ENCODE measurements at regions not wholly inside any gene's neighbourhood (a gene's known extent, or its start where the extent isn't known, plus 50 kb on each side); places are given as distances from the start of the nearest gene placed in this dataset.

DNA sequence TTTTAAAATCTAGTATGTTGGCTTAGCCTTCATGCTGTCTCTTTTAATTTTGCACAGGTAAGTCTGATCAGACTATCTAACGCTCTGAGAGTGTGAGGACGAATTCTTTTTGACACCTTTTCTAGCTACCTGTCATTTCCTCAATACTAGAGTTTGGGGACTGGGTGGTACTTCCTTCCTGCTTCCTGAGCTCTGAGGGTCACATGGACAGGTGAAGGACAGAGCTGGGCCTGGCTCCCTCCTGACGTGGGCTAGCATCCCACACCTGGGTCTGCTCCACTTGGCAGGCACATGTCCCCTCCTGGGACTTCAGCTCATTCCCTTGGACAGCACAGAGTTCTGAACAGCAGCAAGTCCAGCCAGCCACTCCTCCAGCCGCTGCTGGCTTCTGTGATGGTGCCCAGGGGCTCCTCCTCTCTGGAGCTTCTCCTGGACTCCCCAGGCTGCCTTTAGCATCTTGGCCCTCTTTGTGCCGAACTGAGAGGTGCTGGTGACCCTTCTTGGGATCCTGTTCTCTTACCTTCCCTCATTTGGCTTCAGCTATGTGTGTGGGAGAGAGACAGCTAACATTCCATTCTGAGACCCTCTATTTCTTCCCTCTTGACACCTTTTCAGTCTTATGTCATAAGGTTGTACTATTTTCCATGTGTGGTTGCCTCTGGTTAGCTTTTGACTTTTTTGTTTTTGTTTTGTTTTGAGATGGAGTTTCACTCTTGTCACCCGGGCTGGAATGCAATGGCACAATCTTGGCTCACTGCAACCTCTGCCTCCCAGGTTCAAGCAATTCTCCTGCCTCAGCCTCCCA, 106.9 kb downstream of the B3GNT2 start:
- no peak for DNase-seq (ENCODE audit: low spot score)

- DNase-seq (ENCODE audit: low spot score): no peak
Measured at GRCh38 chr2:62300925-62301324, 105.0 kb downstream of the B3GNT2 start.

- no peak for DNase-seq (ENCODE audit: low spot score)
Measured at GRCh38 chr2:62297624-62298010, 101.7 kb downstream of the B3GNT2 start.

GRCh38 chr2:62296832-62297623, 101.1 kb downstream of the B3GNT2 start:
- DNase-seq (ENCODE audit: low spot score): no peak

GRCh38 chr2:62296034-62296831, 100.3 kb downstream of the B3GNT2 start:
- no peak for DNase-seq (ENCODE audit: low spot score)

DNA sequence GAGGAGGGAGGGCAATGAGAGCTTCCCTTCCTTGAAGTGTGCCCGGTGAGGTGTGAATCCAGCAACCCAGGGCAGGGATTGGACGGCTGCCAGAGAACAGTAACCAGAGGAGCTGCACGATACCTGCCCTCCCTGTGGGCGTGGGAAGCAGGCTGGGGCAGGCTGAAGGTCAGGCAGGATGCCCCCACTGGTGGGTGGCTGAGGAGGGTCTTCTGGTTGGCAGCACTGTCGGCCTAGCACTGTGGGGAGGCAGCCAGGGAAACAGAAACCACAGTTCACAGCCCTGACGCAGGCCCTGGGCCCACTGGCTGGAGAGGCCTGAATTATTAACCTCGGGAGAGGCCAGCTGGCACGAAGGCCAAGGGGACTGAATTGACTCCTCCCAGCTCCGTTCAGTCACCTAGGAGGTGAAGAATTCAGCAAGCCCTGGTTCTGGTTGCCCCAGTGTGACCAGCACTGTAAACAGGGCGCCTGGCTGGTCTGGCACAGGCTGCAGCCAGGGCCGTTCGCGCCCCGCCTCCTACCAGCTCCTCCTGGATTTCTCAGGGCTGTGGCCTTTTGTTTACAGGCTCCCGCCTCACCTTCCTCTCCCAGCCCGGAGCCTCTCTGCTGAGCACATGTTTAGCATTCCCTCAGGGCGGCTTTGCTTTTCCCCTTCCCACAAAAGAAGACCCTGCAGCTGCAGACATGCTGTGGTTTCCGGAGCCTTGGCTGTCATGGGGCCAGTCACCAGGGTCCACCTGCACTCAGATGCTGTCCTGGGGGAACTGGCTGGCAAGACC, 97.8 kb downstream of the B3GNT2 start:
- no peak for DNase-seq (ENCODE audit: low spot score)

DNA sequence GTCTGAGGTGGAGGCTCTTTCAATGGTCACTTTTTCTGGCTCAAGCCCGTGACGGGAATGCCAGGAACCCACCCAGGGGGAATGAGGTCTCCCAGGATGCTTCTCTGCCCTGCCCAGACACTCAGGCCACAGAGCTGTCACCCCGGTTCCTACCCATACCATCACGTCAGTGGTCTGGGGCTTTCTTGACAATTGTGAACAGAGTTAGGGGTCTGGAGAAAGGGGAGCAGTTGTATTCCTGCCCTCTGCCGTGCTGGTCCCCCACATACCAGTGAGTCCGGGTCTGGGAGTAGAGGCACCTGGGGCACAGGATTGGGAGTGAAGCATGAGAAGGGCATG, 97.2 kb downstream of the B3GNT2 start:
- DNase-seq (ENCODE audit: low spot score): no peak

- no peak for DNase-seq (ENCODE audit: low spot score)
Measured at GRCh38 chr2:62292190-62292589, 96.3 kb downstream of the B3GNT2 start.

- no peak for DNase-seq (ENCODE audit: low spot score)
Measured at GRCh38 chr2:62291517-62292137, 95.7 kb downstream of the B3GNT2 start.

DNA sequence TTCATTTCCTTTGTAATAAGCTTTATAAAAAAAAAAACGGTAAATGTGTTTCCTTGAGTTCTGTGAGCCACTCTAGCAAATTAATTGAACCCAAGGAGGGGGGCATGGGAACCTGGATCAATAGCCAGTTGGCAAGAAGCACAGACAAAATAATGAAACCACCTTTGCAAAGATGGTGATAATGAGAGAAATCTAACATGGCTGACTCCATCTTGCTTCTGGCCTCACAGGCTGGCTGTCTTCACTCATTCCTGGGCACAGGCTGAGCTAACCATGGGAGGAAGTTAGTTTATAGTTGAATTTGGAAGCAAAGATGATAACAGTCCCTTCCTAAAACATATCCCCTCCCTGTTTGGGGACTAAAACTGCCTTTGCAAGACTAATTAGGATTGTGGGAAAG, 95.1 kb downstream of the B3GNT2 start:
- DNase-seq (ENCODE audit: low spot score): no peak

DNA sequence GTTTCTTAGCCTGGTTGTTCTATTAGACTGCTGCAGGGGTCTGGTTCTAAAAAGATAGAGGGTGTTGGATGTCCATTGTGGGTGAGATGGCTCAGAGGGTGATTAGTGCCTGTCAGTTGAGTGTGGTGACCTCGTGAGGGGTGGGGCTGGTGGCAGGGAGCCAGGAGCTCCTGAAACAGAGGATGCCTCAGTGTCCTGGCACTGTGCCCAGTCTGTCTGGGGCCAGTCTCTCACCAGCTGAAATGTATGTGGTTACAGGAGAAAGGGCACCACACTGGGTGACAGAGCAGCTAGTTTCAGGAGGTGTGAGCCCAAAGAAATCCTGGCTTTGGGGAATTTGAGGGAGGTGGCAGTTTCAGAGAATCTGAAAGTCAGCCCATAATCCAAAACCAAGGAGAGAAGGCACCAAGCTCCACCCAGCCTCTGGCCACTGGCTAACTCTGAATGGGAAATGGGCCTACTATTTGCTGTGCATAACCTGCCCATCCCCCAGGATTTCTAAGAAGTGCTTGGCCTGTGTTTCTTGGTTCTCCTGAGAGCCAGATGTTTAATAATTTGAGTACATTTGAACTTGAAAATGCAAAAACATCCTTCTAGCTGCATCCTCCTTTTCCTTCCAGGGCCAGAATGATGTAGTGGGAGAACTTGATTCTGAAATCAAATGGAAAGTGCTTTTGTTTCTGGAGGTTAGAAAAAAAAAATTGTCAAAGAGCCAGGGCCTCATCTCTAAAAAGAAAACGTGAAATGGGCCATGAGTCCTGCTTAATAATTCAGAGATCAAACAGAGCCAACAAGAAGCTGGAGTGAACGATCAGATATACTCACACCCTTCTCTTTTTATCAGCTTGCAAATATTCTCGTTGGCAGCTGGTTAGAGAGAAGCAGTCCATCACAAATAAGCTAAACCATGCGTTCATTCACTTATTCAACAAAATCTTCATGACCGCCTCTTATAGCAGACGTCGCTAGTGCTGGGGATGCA, 92.3 kb downstream of the B3GNT2 start:
- peak; percentile 32 for DNase-seq (ENCODE audit: low spot score)

DNA sequence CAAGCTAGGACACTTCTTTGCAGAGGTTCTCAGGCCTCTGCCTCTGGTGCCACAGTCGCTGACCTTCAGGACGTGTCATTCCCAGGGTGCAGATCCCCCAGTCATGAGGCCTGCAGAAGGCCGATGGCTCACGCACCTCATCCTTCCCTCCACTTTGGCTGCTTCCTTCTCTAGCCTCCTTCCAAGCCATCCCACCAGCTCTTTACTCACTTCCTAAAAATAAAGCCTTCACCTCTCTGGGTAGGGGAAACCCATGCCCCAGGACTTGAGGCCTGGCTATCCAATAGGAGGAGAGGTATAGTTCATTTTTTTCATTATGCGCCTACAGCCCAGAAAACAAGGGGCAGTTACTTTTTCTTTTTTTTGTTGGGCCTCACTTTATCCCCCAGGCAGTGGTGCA, 91.4 kb downstream of the B3GNT2 start:
- no peak for DNase-seq (ENCODE audit: low spot score)

DNA sequence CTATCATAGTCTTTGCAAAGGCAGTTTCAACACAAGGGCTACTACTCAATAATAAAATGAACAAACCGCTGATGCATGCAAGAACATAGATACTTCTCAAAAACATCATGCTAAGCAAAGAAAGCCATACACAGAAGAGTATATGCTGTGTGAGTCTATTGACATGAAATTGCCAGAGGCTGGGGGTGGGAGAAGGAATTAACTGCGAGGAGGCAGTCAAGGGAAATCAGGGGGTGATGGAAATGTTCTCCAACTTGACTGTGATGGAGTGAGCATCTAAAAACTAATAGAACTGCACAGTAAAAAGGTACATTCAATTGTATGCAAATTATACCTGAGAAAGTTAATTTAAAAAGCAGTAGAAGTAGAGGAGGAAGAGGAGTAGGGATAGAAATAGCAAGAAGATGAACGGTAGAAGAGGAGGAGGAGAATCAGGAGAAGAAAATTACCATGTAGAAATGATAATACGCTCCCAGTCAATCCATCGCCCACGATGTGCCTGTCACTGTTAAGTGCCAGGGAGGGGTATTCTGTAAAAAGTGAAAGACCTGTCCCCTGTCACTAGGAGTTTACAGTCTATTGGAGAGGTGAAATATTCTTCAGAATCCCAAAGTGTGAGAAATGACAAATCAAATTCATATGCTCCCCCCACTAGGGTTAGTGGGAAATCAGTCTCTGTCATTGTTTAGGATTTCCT, 90.3 kb downstream of the B3GNT2 start:
- no peak for DNase-seq (ENCODE audit: low spot score)

DNA sequence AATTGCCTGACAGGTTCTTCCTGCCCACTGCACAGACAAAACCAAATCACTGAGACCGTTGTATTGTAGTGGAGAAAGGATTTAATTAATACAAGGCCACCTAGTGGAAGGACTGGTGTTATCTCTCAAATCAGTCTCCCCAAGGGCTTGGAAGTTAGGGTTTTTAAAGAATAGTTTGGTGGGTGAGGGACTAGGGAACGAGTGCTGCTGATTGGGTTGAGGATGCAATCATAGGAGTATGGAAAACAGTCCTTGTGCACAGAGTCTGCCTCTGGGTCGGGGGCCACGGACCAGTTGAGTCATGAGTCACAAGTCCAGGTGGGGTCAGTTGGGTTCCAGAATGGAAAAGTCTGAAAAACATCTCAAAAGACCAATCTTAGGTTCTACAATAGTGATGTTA, 89.1 kb downstream of the B3GNT2 start:
- DNase-seq (ENCODE audit: low spot score): no peak

DNA sequence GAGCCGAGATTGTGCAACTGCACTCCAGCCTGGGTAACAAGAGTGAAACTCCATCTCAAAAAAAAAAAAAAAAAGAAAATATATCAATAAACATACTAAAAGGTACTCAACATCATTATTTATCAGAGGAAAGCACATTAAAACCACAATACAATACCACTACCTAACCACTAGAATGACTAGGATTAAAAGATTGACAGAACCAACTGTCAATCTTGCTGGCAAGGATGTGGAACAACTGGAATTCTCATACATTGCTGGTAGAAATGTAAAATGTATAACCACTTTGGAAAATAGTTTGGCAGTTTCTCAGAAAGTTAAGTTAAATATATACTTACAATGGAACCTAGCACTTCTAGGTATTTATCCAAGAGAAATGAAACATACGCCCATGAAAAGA, 88.6 kb downstream of the B3GNT2 start:
- DNase-seq (ENCODE audit: low spot score): no peak

DNA sequence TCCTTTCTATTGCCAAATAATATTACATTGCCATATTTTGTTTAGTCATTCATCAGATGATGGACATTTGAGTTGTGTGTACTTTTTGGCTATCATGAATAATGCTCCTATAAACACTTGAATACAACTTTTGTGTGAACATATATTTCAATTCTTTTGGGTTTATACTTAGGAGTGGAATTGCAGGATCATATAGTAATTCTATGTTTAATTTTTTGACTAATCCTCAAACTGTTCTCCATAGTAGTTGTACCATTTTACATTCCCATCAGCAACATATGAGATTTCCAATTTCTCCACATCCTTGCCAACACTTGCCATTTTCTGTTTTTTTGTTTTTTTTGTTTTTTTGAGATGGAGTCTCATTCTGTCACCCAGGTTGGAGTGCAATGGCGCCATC, 87.2 kb downstream of the B3GNT2 start:
- no peak for DNase-seq (ENCODE audit: low spot score)

DNA sequence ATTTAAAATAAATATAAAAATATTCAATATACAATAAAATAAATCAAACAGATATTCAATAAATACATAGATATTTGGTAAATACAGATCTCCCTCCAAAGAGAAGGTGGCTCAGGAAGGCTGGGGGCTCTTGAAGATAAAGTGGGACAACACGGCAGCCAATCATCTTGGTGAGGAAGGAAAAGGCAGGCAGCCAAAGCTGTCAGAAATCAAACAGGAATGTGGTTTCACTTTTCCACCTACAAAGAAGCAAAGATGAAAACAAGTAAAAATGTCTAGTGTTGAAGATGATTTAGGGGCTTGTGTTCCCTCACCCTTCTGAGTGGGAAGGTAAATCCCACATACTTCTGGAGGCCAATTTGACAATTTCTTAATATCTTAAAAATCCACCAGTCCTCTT, 85.7 kb downstream of the B3GNT2 start:
- DNase-seq (ENCODE audit: low spot score): no peak

DNA sequence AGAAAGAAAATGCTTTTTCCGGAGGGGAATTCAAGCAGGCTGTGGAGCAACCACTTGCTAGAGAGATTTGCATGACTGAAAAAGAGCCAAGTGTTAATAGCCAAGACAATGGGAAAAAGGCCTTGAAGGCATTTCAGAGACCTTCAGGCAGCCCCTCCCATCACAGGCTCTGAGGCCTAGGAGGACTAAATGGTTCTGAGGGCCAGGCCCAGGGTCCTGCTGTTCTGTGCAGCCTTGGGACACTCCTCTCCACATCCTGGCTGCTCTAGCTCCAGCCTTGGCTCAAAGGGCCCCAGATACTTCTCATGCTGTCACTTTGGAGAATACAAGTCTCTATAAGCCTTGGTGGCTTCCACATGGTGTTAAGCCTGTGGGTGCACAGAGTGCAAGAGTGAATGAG, 81.8 kb downstream of the B3GNT2 start:
- no peak for DNase-seq (ENCODE audit: low spot score)
